SK-N-SH (cell line): ENCODE measurements at regions not wholly inside any gene's neighbourhood (a gene's known extent, or its start where the extent isn't known, plus 50 kb on each side); places are given as distances from the start of the nearest gene placed in this dataset.

Source experiments
- CTCF ChIA-PET: fragments of 300-600, 350-600 bp; formaldehyde crosslinking; extraction: SDS; loops from one replicate; lab custom pipeline; 2021; lab: Yijun Ruan, JAX
- POLR2A ChIA-PET: fragments of 350-600 bp; sonication (Branson Sonifier 250); formaldehyde crosslinking; extraction: SDS; loops from one replicate; lab custom pipeline; 2020; ENCODE audit warnings: antibody characterized with exemption, inconsistent platforms; lab: Yijun Ruan, JAX
- DNase-seq: peaks from one replicate; pipeline ENCODE4 v3.0.0; 2012
- H2AFZ ChIP-seq: fragments of 200-600 bp; sonication (generic); 2 replicates; pipeline ENCODE4 v1.8.1; 2016; ENCODE audit warnings: antibody characterized with exemption, mild to moderate bottlenecking, low read depth
- H3F3A ChIP-seq: fragments of 200-600 bp; sonication (generic); replicated peaks from 2 replicates; pipeline ENCODE3; 2016; ENCODE audit warnings: antibody characterized with exemption, mild to moderate bottlenecking; ENCODE audit not compliant: insufficient read depth
- H3K27ac ChIP-seq, 2 experiments: fragments of 200-500 bp in 1 of 2; fragments of 200-600 bp in 1 of 2; sonication (Bioruptor generic) in 1 of 2; sonication (generic), shearing (Covaris generic) in 1 of 2; 2 replicates each; pipeline versions ENCODE4 v1.5.1 to v1.6.1; 2014 to 2016; ENCODE audit warnings: low read depth in 2 of 2, inconsistent platforms in 1 of 2, low read length in 1 of 2, mild to moderate bottlenecking in 1 of 2, mixed read lengths in 1 of 2
- H3K27me3 ChIP-seq: fragments of 200-600 bp; sonication (generic), shearing (Covaris generic); 2 replicates; pipeline ENCODE4 v1.6.1; 2016; ENCODE audit warnings: mixed run types; ENCODE audit not compliant: insufficient read depth
- H3K36me3 ChIP-seq, 2 experiments: fragments of 200-500 bp in 1 of 2; fragments of 200-600 bp in 1 of 2; sonication (Bioruptor generic) in 1 of 2; sonication (generic) in 1 of 2; replicated peaks in 1 of 2; 2 replicates each; pipeline versions ENCODE3 to v1.5.1; 2014 to 2016; ENCODE audit warnings: low read length in 1 of 2, mild to moderate bottlenecking in 1 of 2; ENCODE audit not compliant: insufficient read depth in 2 of 2, control insufficient read depth in 1 of 2
- H3K4me1 ChIP-seq, 2 experiments: fragments of 200-500 bp in 1 of 2; fragments of 200-600 bp in 1 of 2; sonication (Bioruptor generic) in 1 of 2; sonication (generic), shearing (Covaris generic) in 1 of 2; 2 replicates each; pipeline versions ENCODE4 v1.5.1 to v1.6.1; 2014 to 2016; ENCODE audit warnings: low read depth in 1 of 2, low read length in 1 of 2, mixed run types in 1 of 2; ENCODE audit not compliant: insufficient read depth in 2 of 2, control insufficient read depth in 1 of 2
- H3K4me2 ChIP-seq: fragments of 200-600 bp; sonication (generic), shearing (Covaris generic); 2 replicates; pipeline ENCODE4 v1.6.1; 2017; ENCODE audit warnings: mixed run types
- H3K4me3 ChIP-seq, 2 experiments: fragments of 200-500 bp in 1 of 2; fragments of 200-600 bp in 1 of 2; sonication (Bioruptor generic) in 1 of 2; sonication (generic), shearing (Covaris generic) in 1 of 2; 2 replicates each; pipeline versions ENCODE4 v1.5.1 to v1.8.1; 2014 to 2016; ENCODE audit warnings: low read depth in 2 of 2, inconsistent platforms in 1 of 2, low read length in 1 of 2, mild to moderate bottlenecking in 1 of 2, mixed read lengths in 1 of 2, moderate library complexity in 1 of 2
- H3K79me2 ChIP-seq: fragments of 200-600 bp; sonication (generic); 2 replicates; pipeline ENCODE4 v1.8.1; 2017; ENCODE audit warnings: mild to moderate bottlenecking; ENCODE audit not compliant: insufficient read depth
- H3K9ac ChIP-seq: fragments of 200-600 bp; sonication (generic); 2 replicates; pipeline ENCODE4 v1.6.1; 2017; ENCODE audit warnings: mixed run types
- H3K9me2 ChIP-seq: fragments of 200-600 bp; sonication (generic); 2 replicates; pipeline ENCODE4 v1.6.1; 2017; ENCODE audit warnings: mixed run types
- H3K9me3 ChIP-seq: fragments of 200-600 bp; sonication (generic); 2 replicates; pipeline ENCODE4 v1.6.1; 2017; ENCODE audit warnings: mixed run types, mild to moderate bottlenecking, moderate library complexity
- H4K20me1 ChIP-seq: fragments of 200-600 bp; sonication (generic); 2 replicates; pipeline ENCODE4 v1.6.1; 2017; ENCODE audit warnings: mild to moderate bottlenecking, mixed run types; ENCODE audit not compliant: insufficient read depth
- EP300 ChIP-seq, 2 experiments: IDR thresholded peaks; 2 replicates each; pipeline versions ENCODE4 v1.4.0 to v1.6.1; 2012; ENCODE audit warnings: borderline replicate concordance in 1 of 2, low read depth in 1 of 2, low read length in 1 of 2
- FOSL2 ChIP-seq: IDR thresholded peaks from 2 replicates; pipeline ENCODE4 v1.4.0; 2012; ENCODE audit warnings: low read depth, mild to moderate bottlenecking, moderate library complexity, borderline replicate concordance
- FOXJ3 ChIP-seq: sonication (generic); formaldehyde crosslinking; IDR thresholded peaks from 2 replicates; pipeline ENCODE4 v1.5.1; 2020; ENCODE audit warnings: mild to moderate bottlenecking, missing genetic modification reagents
- MEF2A ChIP-seq: IDR thresholded peaks from 2 replicates; pipeline ENCODE4 v1.4.0; 2012; ENCODE audit warnings: low read depth, borderline replicate concordance
- NFIC ChIP-seq: IDR thresholded peaks from 2 replicates; pipeline ENCODE4 v1.4.0; 2012; ENCODE audit warnings: borderline replicate concordance
- PBX3 ChIP-seq: IDR thresholded peaks from 2 replicates; pipeline ENCODE4; 2012
- RXRA ChIP-seq: IDR thresholded peaks from 2 replicates; pipeline ENCODE4 v1.4.0; 2012; ENCODE audit warnings: low read depth, mild to moderate bottlenecking, borderline replicate concordance
- TEAD4 ChIP-seq: IDR thresholded peaks from 2 replicates; pipeline ENCODE4 v1.4.0; 2012; ENCODE audit warnings: mild to moderate bottlenecking, borderline replicate concordance; ENCODE audit not compliant: insufficient read depth
- WGBS: methylation state at CpG from one replicate; pipeline ENCODE4 v1.1.6; 2017; ENCODE audit warnings: low lambda C conversion rate; 5-methylcytosine and 5-hydroxymethylcytosine counted together
- TF ChIP-seq, protein P1 (sequence below): IDR thresholded peaks from 2 replicates; pipeline ENCODE4 v1.6.1; 2012; ENCODE audit warnings: mild to moderate bottlenecking, low read depth, low read length, moderate library complexity
- TF ChIP-seq, protein P2 (sequence below): fragments of 150-350 bp; IDR thresholded peaks from 2 replicates; pipeline ENCODE4 v1.6.1; 2016; ENCODE audit warnings: mild to moderate bottlenecking, low read depth, low read length

- TF ChIP-seq TEAD4 (no peak), FOXJ3 (no peak)
- TF ChIP-seq, all 33 proteins: peak for 0
Measured at GRCh38 chr3:144660186-144660585, 688.6 kb downstream of the DIPK2A start (continued).

- Histone ChIP-seq H4K20me1 (no peaks in the 10 kb centered on the region), H2AFZ (no peak overlapping the region), H3K9ac (no peak overlapping the region), H3F3A (no peaks in the 10 kb centered on the region), H3K9me3 (no peaks in the 10 kb centered on the region), H3K27me3 (no peaks in the 10 kb centered on the region), H3K4me1 (no peaks in the 10 kb centered on the region), H3K79me2 (no peaks in the 10 kb centered on the region), H3K4me2 (no peak overlapping the region), H3K36me3 (no peaks in the 10 kb centered on the region), H3K9me2 (no peaks in the 10 kb centered on the region), H3K4me3 (no peak overlapping the region), H3K27ac (no peak overlapping the region)
- 7% methylated on average over 3 of the region's 3 CpGs for WGBS
- ChIA-PET POLR2A (no interaction called here), CTCF (no interaction called here)
- TF ChIP-seq, protein P1, sequence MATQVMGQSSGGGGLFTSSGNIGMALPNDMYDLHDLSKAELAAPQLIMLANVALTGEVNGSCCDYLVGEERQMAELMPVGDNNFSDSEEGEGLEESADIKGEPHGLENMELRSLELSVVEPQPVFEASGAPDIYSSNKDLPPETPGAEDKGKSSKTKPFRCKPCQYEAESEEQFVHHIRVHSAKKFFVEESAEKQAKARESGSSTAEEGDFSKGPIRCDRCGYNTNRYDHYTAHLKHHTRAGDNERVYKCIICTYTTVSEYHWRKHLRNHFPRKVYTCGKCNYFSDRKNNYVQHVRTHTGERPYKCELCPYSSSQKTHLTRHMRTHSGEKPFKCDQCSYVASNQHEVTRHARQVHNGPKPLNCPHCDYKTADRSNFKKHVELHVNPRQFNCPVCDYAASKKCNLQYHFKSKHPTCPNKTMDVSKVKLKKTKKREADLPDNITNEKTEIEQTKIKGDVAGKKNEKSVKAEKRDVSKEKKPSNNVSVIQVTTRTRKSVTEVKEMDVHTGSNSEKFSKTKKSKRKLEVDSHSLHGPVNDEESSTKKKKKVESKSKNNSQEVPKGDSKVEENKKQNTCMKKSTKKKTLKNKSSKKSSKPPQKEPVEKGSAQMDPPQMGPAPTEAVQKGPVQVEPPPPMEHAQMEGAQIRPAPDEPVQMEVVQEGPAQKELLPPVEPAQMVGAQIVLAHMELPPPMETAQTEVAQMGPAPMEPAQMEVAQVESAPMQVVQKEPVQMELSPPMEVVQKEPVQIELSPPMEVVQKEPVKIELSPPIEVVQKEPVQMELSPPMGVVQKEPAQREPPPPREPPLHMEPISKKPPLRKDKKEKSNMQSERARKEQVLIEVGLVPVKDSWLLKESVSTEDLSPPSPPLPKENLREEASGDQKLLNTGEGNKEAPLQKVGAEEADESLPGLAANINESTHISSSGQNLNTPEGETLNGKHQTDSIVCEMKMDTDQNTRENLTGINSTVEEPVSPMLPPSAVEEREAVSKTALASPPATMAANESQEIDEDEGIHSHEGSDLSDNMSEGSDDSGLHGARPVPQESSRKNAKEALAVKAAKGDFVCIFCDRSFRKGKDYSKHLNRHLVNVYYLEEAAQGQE, result no peak
- TF ChIP-seq, protein P2, sequence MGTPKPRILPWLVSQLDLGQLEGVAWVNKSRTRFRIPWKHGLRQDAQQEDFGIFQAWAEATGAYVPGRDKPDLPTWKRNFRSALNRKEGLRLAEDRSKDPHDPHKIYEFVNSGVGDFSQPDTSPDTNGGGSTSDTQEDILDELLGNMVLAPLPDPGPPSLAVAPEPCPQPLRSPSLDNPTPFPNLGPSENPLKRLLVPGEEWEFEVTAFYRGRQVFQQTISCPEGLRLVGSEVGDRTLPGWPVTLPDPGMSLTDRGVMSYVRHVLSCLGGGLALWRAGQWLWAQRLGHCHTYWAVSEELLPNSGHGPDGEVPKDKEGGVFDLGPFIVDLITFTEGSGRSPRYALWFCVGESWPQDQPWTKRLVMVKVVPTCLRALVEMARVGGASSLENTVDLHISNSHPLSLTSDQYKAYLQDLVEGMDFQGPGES, result no peak
- TF ChIP-seq TEAD4, result no peak
- TF ChIP-seq RXRA, result no peak
- no peak for TF ChIP-seq FOSL2
- no peak for TF ChIP-seq NFIC
- TF ChIP-seq EP300 (IDR thresholded peaks at IDR 0.05; ENCODE audit: borderline replicate concordance in 1 of 2, low read depth in 1 of 2, low read length in 1 of 2), result no peak
- no peak for TF ChIP-seq MEF2A
- TF ChIP-seq PBX3, result no peak
- TF ChIP-seq FOXJ3, result no peak
- DNase-seq, result no peak
Measured at GRCh38 chr3:144662729-144663128, 691.1 kb downstream of the DIPK2A start.
